ENCODE measurements at regions not wholly inside any gene's neighbourhood (a gene's known extent, or its start where the extent isn't known, plus 50 kb on each side); places are given as distances from the start of the nearest gene placed in this dataset.
A peak's percentile ranks its signal among the peaks of the same experiment; 100 is the strongest.

GRCh38 chr5:123753180-123753936, 241.4 kb downstream of the CSNK1G3 start:
- intact Hi-C loops (cut with DNase I; ENCODE audit: low total_unique reads) = no loop called here
- H3K36me3 ChIP-seq = no peaks in the 10 kb centered on the region
- H3K4me1 ChIP-seq = peaks cover 0 to 19% (median 6%) of the 10 kb centered on the region in 4 donors
- H3K27ac ChIP-seq = peak overlapping the region in 2 of 5 donors; percentile 12 to 39
- no peaks in the 10 kb centered on the region for H3K9me3 ChIP-seq
- H3K4me3 ChIP-seq = no peak overlapping the region
- no peaks in the 10 kb centered on the region for H3K27me3 ChIP-seq
- TF ChIP-seq POLR2AphosphoS5 (IDR thresholded peaks at IDR 0.05) (no peak), CTCF (IDR thresholded peaks at IDR 0.05) (no peak), EP300 (IDR thresholded peaks at IDR 0.05) (no peak), POLR2A (IDR thresholded peaks at IDR 0.05) (no peak)
- no peak for DNase-seq
- 62 to 81% (median 69%) methylated on average over 3 of the region's 3 CpGs for WGBS, 5 donors

- peak in 1 of 3 donors; percentile 27 for TF ChIP-seq POLR2AphosphoS5 (IDR thresholded peaks at IDR 0.05)
- TF ChIP-seq EP300 (IDR thresholded peaks at IDR 0.05) = no peak
- peak in 1 of 2 donors; percentile 25 for DNase-seq
- 72 to 87% (median 79%) methylated on average over 5 of the region's 5 CpGs for WGBS, 5 donors
- intact Hi-C loops (cut with DNase I; ENCODE audit: low total_unique reads) = no loop called here
- H3K36me3 ChIP-seq = no peaks in the 10 kb centered on the region
- no peaks in the 10 kb centered on the region for H3K9me3 ChIP-seq
- H3K4me3 ChIP-seq = no peak overlapping the region
- H3K27me3 ChIP-seq = no peaks in the 10 kb centered on the region
- H3K4me1 ChIP-seq = peaks cover 0 to 19% (median 6%) of the 10 kb centered on the region in 4 donors
- peak overlapping the region in 3 of 5 donors; percentile 15 to 39 (median 23) for H3K27ac ChIP-seq
Measured at GRCh38 chr5:123752552-123753179, 240.7 kb downstream of the CSNK1G3 start.

- 94 to 100% (median 99%) methylated on average over 3 of the region's 3 CpGs for WGBS, 5 donors
- H3K4me1 ChIP-seq = peaks cover 0 to 18% (median 6%) of the 10 kb centered on the region in 4 donors
- no peak overlapping the region for H3K27ac ChIP-seq
- H3K36me3 ChIP-seq = no peaks in the 10 kb centered on the region
- H3K27me3 ChIP-seq = no peaks in the 10 kb centered on the region
- no peaks in the 10 kb centered on the region for H3K9me3 ChIP-seq
- intact Hi-C loops (cut with DNase I; ENCODE audit: low total_unique reads) = no loop called here
- no peak for TF ChIP-seq POLR2A (IDR thresholded peaks at IDR 0.05)
- no peak for TF ChIP-seq POLR2AphosphoS5 (IDR thresholded peaks at IDR 0.05)
- no peak for TF ChIP-seq EP300 (IDR thresholded peaks at IDR 0.05)
- no peak for DNase-seq
- H3K4me3 ChIP-seq = no peak overlapping the region
Measured at GRCh38 chr5:123751670-123752069, 239.7 kb downstream of the CSNK1G3 start.

GRCh38 chr5:123748239-123748638, 236.3 kb downstream of the CSNK1G3 start:
- H3K36me3 ChIP-seq = no peaks in the 10 kb centered on the region
- no peaks in the 10 kb centered on the region for H3K9me3 ChIP-seq
- DNase-seq = no peak
- TF ChIP-seq POLR2AphosphoS5 (IDR thresholded peaks at IDR 0.05) (no peak), POLR2A (IDR thresholded peaks at IDR 0.05) (no peak), CTCF (IDR thresholded peaks at IDR 0.05) (no peak), EP300 (IDR thresholded peaks at IDR 0.05) (no peak)
- no peaks in the 10 kb centered on the region for H3K27me3 ChIP-seq
- H3K4me3 ChIP-seq = no peak overlapping the region
- no peaks in the 10 kb centered on the region for H3K4me1 ChIP-seq
- intact Hi-C loops (cut with DNase I; ENCODE audit: low total_unique reads) = no loop called here
- H3K27ac ChIP-seq = no peak overlapping the region
- 90 to 97% (median 94%) methylated on average over 1 of the region's 1 CpG for WGBS, 5 donors

- WGBS, 5 donors = 23 to 47% (median 41%) methylated on average over 3 of the region's 3 CpGs
- Histone ChIP-seq H3K4me1 (no peaks in the 10 kb centered on the region), H3K27ac (no peak overlapping the region), H3K9me3 (no peaks in the 10 kb centered on the region), H3K4me3 (no peak overlapping the region), H3K27me3 (no peaks in the 10 kb centered on the region), H3K36me3 (no peaks in the 10 kb centered on the region)
- TF ChIP-seq POLR2A (IDR thresholded peaks at IDR 0.05) (no peak), POLR2AphosphoS5 (IDR thresholded peaks at IDR 0.05) (no peak), CTCF (IDR thresholded peaks at IDR 0.05) (no peak), EP300 (IDR thresholded peaks at IDR 0.05) (no peak)
- no peak for DNase-seq
- intact Hi-C loops (cut with DNase I; ENCODE audit: low total_unique reads) = no loop called here
Measured at GRCh38 chr5:123746683-123747360, 234.8 kb downstream of the CSNK1G3 start.

Measured in stomach (tissue), 8 donors.